Vagina (tissue), 2 donors: ENCODE measurements at regions not wholly inside any gene's neighbourhood (a gene's known extent, or its start where the extent isn't known, plus 50 kb on each side); places are given as distances from the start of the nearest gene placed in this dataset.
A peak's percentile ranks its signal among the peaks of the same experiment; 100 is the strongest.

Source experiments
- DNase-seq, 2 donors: peaks; one replicate each; pipeline ENCODE4 v3.0.0-alpha.2; 2017; ENCODE audit errors: extremely low spot score in 2 of 2
- H3K27ac ChIP-seq: fragments of 200-600 bp; sonication (generic); one replicate; pipeline ENCODE4 v1.5.1; 2019
- H3K27me3 ChIP-seq: fragments of 200-600 bp; sonication (generic); one replicate; pipeline ENCODE4 v1.5.1; 2019
- H3K36me3 ChIP-seq, 2 donors: fragments of 200-600 bp; sonication (generic); one replicate each; pipeline ENCODE4 v1.5.1; 2017 to 2019
- H3K4me1 ChIP-seq: fragments of 200-600 bp; sonication (generic); one replicate; pipeline ENCODE4 v1.5.1; 2019
- H3K4me3 ChIP-seq, 2 donors: fragments of 200-600 bp; sonication (generic); 1 replicate in 1 of 2; 2 replicates in 1 of 2; pipeline ENCODE4 v1.5.1; 2016 to 2019
- H3K9me3 ChIP-seq: fragments of 200-600 bp; sonication (generic); one replicate; pipeline ENCODE4 v1.5.1; 2019
- POLR2A ChIP-seq, 2 donors: fragments of 450-650 bp; IDR thresholded peaks; one replicate each; pipeline ENCODE4 v1.6.1; 2017; ENCODE audit warnings: antibody characterized with exemption in 2 of 2, mild to moderate bottlenecking in 2 of 2, moderate library complexity in 2 of 2
- POLR2AphosphoS5 ChIP-seq, 2 donors: sonication (generic); formaldehyde crosslinking; IDR thresholded peaks; one replicate each; pipeline ENCODE4 v1.9.0; 2017; ENCODE audit warnings: antibody characterized with exemption in 2 of 2, mild to moderate bottlenecking in 2 of 2, low read depth in 1 of 2; ENCODE audit not compliant: insufficient read depth in 1 of 2
- intact Hi-C: fragments of 100-400 bp; cut with DNase I; formaldehyde crosslinking; loops from one replicate; pipeline ENCODE4 v1.15.1; 2023
- TF ChIP-seq, protein P1 (sequence below), 3 experiments: fragments of 450-650 bp in 2 of 3; fragments of 200-600 bp in 1 of 3; sonication (generic) in 1 of 3; IDR thresholded peaks; one replicate each; pipeline ENCODE4 v1.5.1; 2017 to 2019; ENCODE audit warnings: antibody characterized with exemption in 3 of 3, mild to moderate bottlenecking in 2 of 3, moderate library complexity in 2 of 3

DNA sequence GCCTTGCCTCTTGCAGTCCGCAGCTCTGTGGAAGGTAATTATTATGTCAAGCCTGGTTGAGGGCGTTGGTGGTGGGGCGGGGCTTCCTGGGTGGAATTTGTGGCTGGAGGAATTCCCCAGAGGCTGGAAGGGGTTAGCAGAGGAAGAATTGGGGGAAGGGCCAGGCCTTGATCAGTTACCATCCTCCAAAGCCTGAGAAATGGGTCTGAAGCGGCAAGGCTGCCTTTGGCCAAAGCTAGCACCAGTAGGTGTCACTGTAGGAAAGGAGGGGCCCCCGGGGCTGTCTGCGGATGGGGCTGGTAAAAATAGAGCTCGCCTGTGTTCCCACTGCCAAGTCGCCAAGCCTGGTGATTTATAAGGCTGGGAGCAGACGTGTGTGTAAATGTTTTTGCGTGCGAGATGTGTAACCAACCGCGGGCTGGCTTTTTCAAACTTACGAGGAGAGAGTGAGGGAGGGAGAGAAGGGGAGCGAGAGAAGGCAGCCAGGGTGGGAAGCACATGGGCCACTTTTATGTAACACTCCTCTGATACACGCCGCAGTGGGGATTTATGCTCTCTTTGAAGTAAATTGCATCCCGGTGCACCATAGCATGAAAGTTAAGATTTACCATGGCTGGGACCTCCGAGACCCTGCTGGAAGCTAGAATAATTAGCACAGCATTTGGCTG, 367.0 kb downstream of the BCOR start:
- Histone ChIP-seq H3K27me3 (no peaks in the 10 kb centered on the region), H3K4me1 (no peaks in the 10 kb centered on the region), H3K36me3 (no peaks in the 10 kb centered on the region), H3K27ac (no peak overlapping the region), H3K9me3 (no peaks in the 10 kb centered on the region), H3K4me3 (no peak overlapping the region)
- intact Hi-C loops, result no loop called here
- TF ChIP-seq POLR2AphosphoS5 (IDR thresholded peaks at IDR 0.05; ENCODE audit: insufficient read depth in 1 of 2, low read depth in 1 of 2) (peak; percentile 45 to 46), POLR2A (IDR thresholded peaks at IDR 0.05) (no peak)
- TF ChIP-seq, protein P1, sequence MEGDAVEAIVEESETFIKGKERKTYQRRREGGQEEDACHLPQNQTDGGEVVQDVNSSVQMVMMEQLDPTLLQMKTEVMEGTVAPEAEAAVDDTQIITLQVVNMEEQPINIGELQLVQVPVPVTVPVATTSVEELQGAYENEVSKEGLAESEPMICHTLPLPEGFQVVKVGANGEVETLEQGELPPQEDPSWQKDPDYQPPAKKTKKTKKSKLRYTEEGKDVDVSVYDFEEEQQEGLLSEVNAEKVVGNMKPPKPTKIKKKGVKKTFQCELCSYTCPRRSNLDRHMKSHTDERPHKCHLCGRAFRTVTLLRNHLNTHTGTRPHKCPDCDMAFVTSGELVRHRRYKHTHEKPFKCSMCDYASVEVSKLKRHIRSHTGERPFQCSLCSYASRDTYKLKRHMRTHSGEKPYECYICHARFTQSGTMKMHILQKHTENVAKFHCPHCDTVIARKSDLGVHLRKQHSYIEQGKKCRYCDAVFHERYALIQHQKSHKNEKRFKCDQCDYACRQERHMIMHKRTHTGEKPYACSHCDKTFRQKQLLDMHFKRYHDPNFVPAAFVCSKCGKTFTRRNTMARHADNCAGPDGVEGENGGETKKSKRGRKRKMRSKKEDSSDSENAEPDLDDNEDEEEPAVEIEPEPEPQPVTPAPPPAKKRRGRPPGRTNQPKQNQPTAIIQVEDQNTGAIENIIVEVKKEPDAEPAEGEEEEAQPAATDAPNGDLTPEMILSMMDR (IDR thresholded peaks at IDR 0.05), result peak in 2 of 3 experiments; percentile 33 to 50
- DNase-seq, result no peak

DNA sequence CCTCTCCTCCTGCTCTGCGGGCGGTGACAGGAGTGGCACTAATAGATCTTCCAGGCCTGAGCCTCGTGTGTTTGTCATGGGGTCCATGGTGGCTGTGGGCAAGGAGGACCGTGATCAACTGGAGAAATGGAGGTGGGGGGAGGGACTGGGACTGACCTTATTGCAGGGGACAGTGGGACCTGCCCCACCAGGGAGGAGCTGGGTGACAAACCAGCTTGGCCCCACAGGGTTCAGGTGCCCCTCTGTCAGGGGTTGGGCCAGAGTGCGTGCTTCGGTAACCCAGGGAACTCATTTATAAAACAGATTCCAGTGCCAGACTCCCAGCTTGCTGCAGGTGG, 366.5 kb downstream of the BCOR start:
- no peaks in the 10 kb centered on the region for H3K4me1 ChIP-seq
- H3K36me3 ChIP-seq, result no peaks in the 10 kb centered on the region
- H3K4me3 ChIP-seq, result no peak overlapping the region
- no peaks in the 10 kb centered on the region for H3K27me3 ChIP-seq
- H3K27ac ChIP-seq, result no peak overlapping the region
- intact Hi-C loops, result no loop called here
- TF ChIP-seq POLR2A (IDR thresholded peaks at IDR 0.05) (no peak), POLR2AphosphoS5 (IDR thresholded peaks at IDR 0.05; ENCODE audit: insufficient read depth in 1 of 2, low read depth in 1 of 2) (no peak)
- TF ChIP-seq, protein P1 (IDR thresholded peaks at IDR 0.05), result no peak
- H3K9me3 ChIP-seq, result no peaks in the 10 kb centered on the region
- no peak for DNase-seq

DNA sequence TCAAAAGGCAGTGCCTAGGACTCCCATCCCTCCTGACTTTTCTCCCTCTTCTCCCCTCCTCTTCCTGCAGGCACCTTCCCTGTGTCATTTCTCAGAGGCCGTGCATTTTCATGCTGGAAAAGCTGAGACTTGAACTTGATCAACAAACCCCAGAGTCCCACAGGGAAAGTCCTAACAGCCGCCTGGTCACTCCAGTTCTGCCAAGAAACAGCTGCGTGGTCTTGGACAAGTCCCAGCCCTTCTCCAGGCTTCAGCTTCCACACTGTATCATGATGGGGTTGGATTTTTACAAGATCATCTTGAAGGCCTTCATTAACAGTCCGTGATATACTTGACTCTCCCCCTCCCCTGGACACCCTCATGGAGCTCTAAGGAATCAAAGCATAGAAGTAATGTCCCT, 366.0 kb downstream of the BCOR start:
- intact Hi-C loops, result no loop called here
- no peaks in the 10 kb centered on the region for H3K36me3 ChIP-seq
- H3K27ac ChIP-seq, result no peak overlapping the region
- H3K9me3 ChIP-seq, result no peaks in the 10 kb centered on the region
- H3K27me3 ChIP-seq, result no peaks in the 10 kb centered on the region
- TF ChIP-seq POLR2A (IDR thresholded peaks at IDR 0.05) (no peak), POLR2AphosphoS5 (IDR thresholded peaks at IDR 0.05; ENCODE audit: insufficient read depth in 1 of 2, low read depth in 1 of 2) (no peak)
- TF ChIP-seq, protein P1 (IDR thresholded peaks at IDR 0.05), result no peak
- H3K4me3 ChIP-seq, result no peak overlapping the region
- DNase-seq, result no peak
- H3K4me1 ChIP-seq, result no peaks in the 10 kb centered on the region

DNA sequence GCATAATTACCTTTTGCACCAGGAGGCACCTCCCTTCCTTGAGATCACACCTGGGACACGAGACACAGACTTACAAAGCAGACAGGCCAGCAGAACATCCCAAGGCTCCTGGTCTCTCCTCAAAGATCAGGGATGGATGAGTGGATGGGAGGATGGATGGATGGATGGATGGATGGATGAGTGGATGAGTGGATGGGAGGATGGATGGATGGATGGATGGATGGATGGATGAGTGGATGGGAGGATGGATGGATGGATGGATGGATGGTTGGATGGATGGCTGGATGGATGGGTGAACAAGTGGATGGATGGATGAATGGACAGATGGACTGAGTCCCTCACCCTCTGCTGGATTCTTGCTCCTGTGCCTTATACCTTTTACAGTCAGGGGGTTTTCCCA, 364.0 kb downstream of the BCOR start:
- DNase-seq, result no peak
- Histone ChIP-seq H3K27ac (no peak overlapping the region), H3K4me3 (no peak overlapping the region), H3K36me3 (no peaks in the 10 kb centered on the region), H3K9me3 (no peaks in the 10 kb centered on the region), H3K4me1 (no peaks in the 10 kb centered on the region), H3K27me3 (no peaks in the 10 kb centered on the region)
- intact Hi-C loops, result no loop called here
- TF ChIP-seq, protein P1 (IDR thresholded peaks at IDR 0.05), result no peak
- TF ChIP-seq POLR2A (IDR thresholded peaks at IDR 0.05) (no peak), POLR2AphosphoS5 (IDR thresholded peaks at IDR 0.05; ENCODE audit: insufficient read depth in 1 of 2, low read depth in 1 of 2) (no peak)

DNA sequence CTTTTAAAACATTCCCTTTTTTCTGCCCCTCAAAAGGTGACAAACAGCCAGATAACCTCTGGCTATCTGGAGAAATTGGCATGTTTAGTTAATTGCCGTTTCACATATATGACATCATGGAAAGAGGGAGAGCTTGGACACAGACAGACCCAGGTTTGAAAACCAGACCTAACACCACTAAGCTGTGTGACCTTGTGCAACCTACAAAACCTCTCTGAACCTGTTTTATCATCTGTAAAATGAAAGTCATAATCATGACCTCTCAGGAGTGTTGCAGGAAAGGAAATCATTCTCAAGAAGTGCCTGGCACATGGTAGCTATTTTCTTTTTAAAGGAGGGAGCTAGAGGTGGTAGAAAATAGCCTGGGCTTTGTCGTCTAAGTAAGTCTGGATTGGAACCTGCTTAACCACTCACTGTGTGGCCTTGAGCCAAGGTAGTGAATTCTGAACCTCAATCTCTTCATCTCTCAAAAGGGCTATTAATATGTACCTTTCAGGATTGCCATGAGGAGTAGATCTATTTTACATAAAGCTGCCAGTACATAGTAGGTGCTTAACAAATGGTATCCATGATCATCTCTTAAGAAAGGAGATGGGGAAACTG, 363.5 kb downstream of the BCOR start:
- Histone ChIP-seq H3K9me3 (no peaks in the 10 kb centered on the region), H3K4me3 (no peak overlapping the region), H3K27ac (no peak overlapping the region), H3K27me3 (no peaks in the 10 kb centered on the region), H3K36me3 (no peaks in the 10 kb centered on the region), H3K4me1 (no peaks in the 10 kb centered on the region)
- no peak for TF ChIP-seq POLR2AphosphoS5 (IDR thresholded peaks at IDR 0.05; ENCODE audit: insufficient read depth in 1 of 2, low read depth in 1 of 2)
- TF ChIP-seq, protein P1 (IDR thresholded peaks at IDR 0.05), result no peak
- no peak for TF ChIP-seq POLR2A (IDR thresholded peaks at IDR 0.05)
- no peak for DNase-seq
- intact Hi-C loops, result no loop called here
